ENCODE measurements at regions not wholly inside any gene's neighbourhood (a gene's known extent, or its start where the extent isn't known, plus 50 kb on each side); places are given as distances from the start of the nearest gene placed in this dataset.

- TF ChIP-seq, protein P1, sequence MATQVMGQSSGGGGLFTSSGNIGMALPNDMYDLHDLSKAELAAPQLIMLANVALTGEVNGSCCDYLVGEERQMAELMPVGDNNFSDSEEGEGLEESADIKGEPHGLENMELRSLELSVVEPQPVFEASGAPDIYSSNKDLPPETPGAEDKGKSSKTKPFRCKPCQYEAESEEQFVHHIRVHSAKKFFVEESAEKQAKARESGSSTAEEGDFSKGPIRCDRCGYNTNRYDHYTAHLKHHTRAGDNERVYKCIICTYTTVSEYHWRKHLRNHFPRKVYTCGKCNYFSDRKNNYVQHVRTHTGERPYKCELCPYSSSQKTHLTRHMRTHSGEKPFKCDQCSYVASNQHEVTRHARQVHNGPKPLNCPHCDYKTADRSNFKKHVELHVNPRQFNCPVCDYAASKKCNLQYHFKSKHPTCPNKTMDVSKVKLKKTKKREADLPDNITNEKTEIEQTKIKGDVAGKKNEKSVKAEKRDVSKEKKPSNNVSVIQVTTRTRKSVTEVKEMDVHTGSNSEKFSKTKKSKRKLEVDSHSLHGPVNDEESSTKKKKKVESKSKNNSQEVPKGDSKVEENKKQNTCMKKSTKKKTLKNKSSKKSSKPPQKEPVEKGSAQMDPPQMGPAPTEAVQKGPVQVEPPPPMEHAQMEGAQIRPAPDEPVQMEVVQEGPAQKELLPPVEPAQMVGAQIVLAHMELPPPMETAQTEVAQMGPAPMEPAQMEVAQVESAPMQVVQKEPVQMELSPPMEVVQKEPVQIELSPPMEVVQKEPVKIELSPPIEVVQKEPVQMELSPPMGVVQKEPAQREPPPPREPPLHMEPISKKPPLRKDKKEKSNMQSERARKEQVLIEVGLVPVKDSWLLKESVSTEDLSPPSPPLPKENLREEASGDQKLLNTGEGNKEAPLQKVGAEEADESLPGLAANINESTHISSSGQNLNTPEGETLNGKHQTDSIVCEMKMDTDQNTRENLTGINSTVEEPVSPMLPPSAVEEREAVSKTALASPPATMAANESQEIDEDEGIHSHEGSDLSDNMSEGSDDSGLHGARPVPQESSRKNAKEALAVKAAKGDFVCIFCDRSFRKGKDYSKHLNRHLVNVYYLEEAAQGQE (IDR thresholded peaks at IDR 0.05; ENCODE audit: low read depth) = no peak
- TF ChIP-seq ZFX (IDR thresholded peaks at IDR 0.05) (no peak), SRF (IDR thresholded peaks at IDR 0.05; ENCODE audit: low read depth) (no peak), ELF1 (IDR thresholded peaks at IDR 0.05; ENCODE audit: borderline replicate concordance, low read depth) (no peak), ATF3 (IDR thresholded peaks at IDR 0.05) (no peak), EZH2phosphoT487 (IDR thresholded peaks at IDR 0.05; ENCODE audit: borderline replicate concordance) (no peak), SIN3A (IDR thresholded peaks at IDR 0.05; ENCODE audit: low read depth) (no peak), POLR2A (IDR thresholded peaks at IDR 0.05; ENCODE audit: borderline replicate concordance, extremely low read depth, insufficient read depth, insufficient read length) (no peak), RAD21 (IDR thresholded peaks at IDR 0.05; ENCODE audit: low read depth) (no peak)
Measured at GRCh38 chr11:26245046-26245445, 86.9 kb upstream of the ANO3 start (continued).

DNA sequence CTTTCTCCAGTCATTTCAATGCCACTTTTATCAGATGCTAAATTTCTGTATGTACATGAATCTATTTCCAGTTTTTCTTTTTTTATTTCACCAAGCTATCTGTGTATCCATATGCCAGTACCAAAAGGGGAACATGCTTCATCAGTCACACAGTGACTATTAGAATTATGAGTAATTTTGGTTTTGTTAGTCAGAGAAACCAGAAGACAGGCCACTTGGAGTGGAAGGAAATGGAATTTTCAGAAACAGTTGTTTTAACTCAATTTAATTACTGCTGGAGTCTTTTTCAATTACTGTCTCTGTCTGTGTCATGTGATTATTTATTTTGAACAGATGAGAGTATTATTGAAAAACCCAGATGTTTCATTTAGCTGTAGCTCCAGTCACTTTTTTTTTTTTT is 84.6 kb upstream of the ANO3 start:
- H3K27me3 ChIP-seq (ENCODE audit: insufficient read depth, low read length) = no peaks in the 10 kb centered on the region
- RAD21 ChIA-PET (ENCODE audit: low non-redundant PET in 1 of 2, low total read pairs in 2 of 2, uncharacterized antibody in 2 of 2, unreplicated experiment in 2 of 2) = no interaction called here
- H3K79me2 ChIP-seq (ENCODE audit: insufficient read depth, low read length) = no peaks in the 10 kb centered on the region
- ATAC-seq (no peak), DNase-seq (ENCODE audit: low read depth, low spot score) (no peak)
- no peaks in the 10 kb centered on the region for H4K20me1 ChIP-seq (ENCODE audit: insufficient read depth)
- TF ChIP-seq, protein P1 (IDR thresholded peaks at IDR 0.05; ENCODE audit: low read depth) = no peak
- TF ChIP-seq ELF1 (IDR thresholded peaks at IDR 0.05; ENCODE audit: borderline replicate concordance, low read depth) = no peak
- no peak for TF ChIP-seq CEBPB (IDR thresholded peaks at IDR 0.05; ENCODE audit: low read depth)
- no peak for TF ChIP-seq ZFX (IDR thresholded peaks at IDR 0.05)
- no peak for TF ChIP-seq EZH2phosphoT487 (IDR thresholded peaks at IDR 0.05; ENCODE audit: borderline replicate concordance)
- no peak for TF ChIP-seq ATF3 (IDR thresholded peaks at IDR 0.05)
- TF ChIP-seq FOSL1 (IDR thresholded peaks at IDR 0.05; ENCODE audit: low read depth) = no peak
- TF ChIP-seq, protein P2, sequence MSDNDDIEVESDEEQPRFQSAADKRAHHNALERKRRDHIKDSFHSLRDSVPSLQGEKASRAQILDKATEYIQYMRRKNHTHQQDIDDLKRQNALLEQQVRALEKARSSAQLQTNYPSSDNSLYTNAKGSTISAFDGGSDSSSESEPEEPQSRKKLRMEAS (IDR thresholded peaks at IDR 0.05) = no peak
- TF ChIP-seq CBX3 (IDR thresholded peaks at IDR 0.05; ENCODE audit: low read depth) = no peak
- TF ChIP-seq TCF7L2 (IDR thresholded peaks at IDR 0.05; ENCODE audit: borderline replicate concordance, extremely low read depth, insufficient read depth, insufficient read length) = no peak
- TF ChIP-seq JUND (IDR thresholded peaks at IDR 0.05) = no peak
- TF ChIP-seq RAD21 (IDR thresholded peaks at IDR 0.05; ENCODE audit: low read depth) = no peak
- no peak for TF ChIP-seq EGR1 (IDR thresholded peaks at IDR 0.05; ENCODE audit: low read depth)
- BruUV-seq (replicated peaks) = no TSS peak
- H3K4me3 ChIP-seq (replicated peaks in 1 of 2; ENCODE audit: low read depth in 1 of 2, low read length in 2 of 2) = no peak overlapping the region
- peaks cover 7 to 9% of the 10 kb centered on the region in 2 experiments; a peak in 2 of 4 replicates for H3K9me3 ChIP-seq (ENCODE audit: control insufficient read depth in 1 of 2, insufficient read depth in 1 of 2, low read depth in 1 of 2, low read length in 2 of 2)
- no peak overlapping the region for H3K9ac ChIP-seq (ENCODE audit: low read length)
- POLR2A ChIA-PET = no interaction called here
- CTCF ChIA-PET = no interaction called here
- H3K4me1 ChIP-seq (ENCODE audit: control insufficient read depth in 1 of 2, insufficient read depth in 2 of 2, low read length in 2 of 2) = no peaks in the 10 kb centered on the region
- no peak overlapping the region for H3K27ac ChIP-seq (ENCODE audit: low read depth, low read length)
- intact Hi-C loops (cut with micrococcal nuclease) = no loop called here
- no peak overlapping the region for H3K4me2 ChIP-seq (ENCODE audit: low read length)
- no peaks in the 10 kb centered on the region for H3K9me2 ChIP-seq (ENCODE audit: insufficient read depth)
- no peaks in the 10 kb centered on the region for H3K36me3 ChIP-seq (ENCODE audit: control insufficient read depth in 1 of 2, insufficient read depth in 2 of 2, low read length in 2 of 2)
- no peak overlapping the region for H2AFZ ChIP-seq (ENCODE audit: low read depth, low read length, poor library complexity, severe bottlenecking)

Data from HCT116 (cell line).